NB4 (cell line): ENCODE measurements at regions not wholly inside any gene's neighbourhood (a gene's known extent, or its start where the extent isn't known, plus 50 kb on each side); places are given as distances from the start of the nearest gene placed in this dataset.

Experiments
- CTCF ChIP-seq: IDR thresholded peaks from one replicate; pipeline ENCODE4 v1.5.1; 2012; ENCODE audit warnings: low read depth, low read length
- POLR2A ChIP-seq: IDR thresholded peaks from 2 replicates; pipeline ENCODE4 v1.6.1; 2011; ENCODE audit warnings: mild to moderate bottlenecking; ENCODE audit not compliant: insufficient read length; ENCODE audit errors: extremely low read depth

- no peak for TF ChIP-seq POLR2A
- TF ChIP-seq CTCF = no peak
Measured at GRCh38 chr3:124048967-124049798, 57.3 kb upstream of the ROPN1 start.
